Common myeloid progenitor, CD34-positive (primary cell): ENCODE measurements at regions not wholly inside any gene's neighbourhood (a gene's known extent, or its start where the extent isn't known, plus 50 kb on each side); places are given as distances from the start of the nearest gene placed in this dataset.

Experiments used
- CTCF ChIA-PET: fragments of 350-600 bp; sonication (Branson Sonifier 250); formaldehyde crosslinking; loops from one replicate; lab custom pipeline; 2021; ENCODE audit warnings: antibody characterized with exemption; lab: Charles Lee
- POLR2A ChIA-PET: fragments of 350-600 bp; sonication (Branson Sonifier 250); formaldehyde crosslinking; loops from one replicate; lab custom pipeline; 2021; ENCODE audit warnings: antibody characterized with exemption; lab: Charles Lee
- DNase-seq, 3 donors: peaks; one replicate each; pipeline versions ENCODE4 v3.0.0 to v3.0.0-alpha.2; 2013
- H3K27ac ChIP-seq, 2 experiments: 1 replicate in 1 of 2; 2 replicates in 1 of 2; pipeline ENCODE4 v1.7.0; 2013; ENCODE audit warnings: inconsistent platforms in 2 of 2, low read length in 2 of 2, mild to moderate bottlenecking in 2 of 2, low read depth in 1 of 2, moderate library complexity in 1 of 2; ENCODE audit not compliant: severe bottlenecking in 2 of 2, insufficient read depth in 1 of 2, poor library complexity in 1 of 2
- H3K27me3 ChIP-seq, 5 experiments: replicated peaks in 2 of 5; 1 replicate in 3 of 5; 2 replicates in 2 of 5; pipeline versions ENCODE4 v1.6.1 to v1.7.0; 2013; ENCODE audit warnings: low read length in 4 of 5, mild to moderate bottlenecking in 2 of 5, moderate library complexity in 2 of 5, inconsistent platforms in 1 of 5; ENCODE audit not compliant: insufficient read depth in 5 of 5, control insufficient read depth in 4 of 5
- H3K36me3 ChIP-seq, 4 experiments: 1 replicate in 2 of 4; 2 replicates in 2 of 4; pipeline versions ENCODE4 v1.6.1 to v1.7.0; 2013; ENCODE audit warnings: low read length in 3 of 4, control low read depth in 1 of 4, mild to moderate bottlenecking in 1 of 4; ENCODE audit not compliant: control insufficient read depth in 4 of 4, insufficient read depth in 4 of 4
- H3K4me1 ChIP-seq, 4 experiments: 1 replicate in 3 of 4; 2 replicates in 1 of 4; pipeline versions ENCODE4 v1.6.1 to v1.7.1; 2013; ENCODE audit warnings: low read length in 3 of 4, mild to moderate bottlenecking in 3 of 4, control low read depth in 1 of 4, inconsistent platforms in 1 of 4, moderate library complexity in 1 of 4; ENCODE audit not compliant: control insufficient read depth in 4 of 4, insufficient read depth in 4 of 4; ENCODE audit errors: control extremely low read depth in 1 of 4
- H3K4me3 ChIP-seq, 7 experiments: 1 replicate in 4 of 7; 2 replicates in 3 of 7; pipeline versions ENCODE4 v1.5.1 to v1.7.0; 2013; ENCODE audit warnings: mild to moderate bottlenecking in 7 of 7, low read length in 6 of 7, moderate library complexity in 6 of 7, inconsistent platforms in 2 of 7, low read depth in 2 of 7, control low read depth in 1 of 7; ENCODE audit not compliant: insufficient read depth in 4 of 7, control insufficient read depth in 1 of 7; ENCODE audit errors: extremely low read depth in 1 of 7
- H3K9me3 ChIP-seq, 5 experiments: 1 replicate in 4 of 5; 2 replicates in 1 of 5; pipeline versions ENCODE4 v1.6.1 to v1.7.1; 2013; ENCODE audit warnings: low read length in 4 of 5, mild to moderate bottlenecking in 2 of 5, inconsistent platforms in 1 of 5, low read depth in 1 of 5, moderate library complexity in 1 of 5; ENCODE audit not compliant: control insufficient read depth in 4 of 5, insufficient read depth in 2 of 5; ENCODE audit errors: control extremely low read depth in 1 of 5
- WGBS: methylation state at CpG from one replicate; pipeline ENCODE4 v1.1.5; 2013; ENCODE audit not compliant: insufficient coverage; 5-methylcytosine and 5-hydroxymethylcytosine counted together

DNA sequence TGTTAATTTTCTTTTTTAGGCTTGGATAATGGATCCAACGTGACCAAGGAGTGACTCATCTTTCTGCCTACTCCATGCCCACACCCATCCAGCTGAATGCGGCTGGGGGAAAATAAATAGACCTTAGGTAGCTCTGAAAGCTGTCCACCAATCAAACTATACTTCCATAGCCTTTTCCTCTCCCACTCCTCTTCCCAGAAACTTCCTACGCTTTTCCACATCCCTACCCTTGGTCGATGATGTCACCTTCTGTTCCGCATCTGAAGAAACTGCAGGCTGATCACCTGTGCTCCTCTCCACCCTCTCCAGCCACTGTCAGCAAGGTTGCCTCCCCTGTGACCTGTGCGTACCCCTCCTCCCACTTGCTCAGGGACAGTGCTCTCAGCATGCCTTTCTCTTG is 359.8 kb upstream of the KLF6 start:
- Histone ChIP-seq H3K4me1 (no peaks in the 10 kb centered on the region), H3K9me3 (peaks cover 0 to 17% (median 11%) of the 10 kb centered on the region in 5 experiments), H3K27me3 (no peaks in the 10 kb centered on the region), H3K27ac (no peak overlapping the region), H3K36me3 (no peaks in the 10 kb centered on the region), H3K4me3 (no peak overlapping the region)
- ChIA-PET POLR2A (no interaction called here), CTCF (no interaction called here)
- WGBS: 93% methylated on average over 3 of the region's 6 CpGs
- DNase-seq: no peak

DNA sequence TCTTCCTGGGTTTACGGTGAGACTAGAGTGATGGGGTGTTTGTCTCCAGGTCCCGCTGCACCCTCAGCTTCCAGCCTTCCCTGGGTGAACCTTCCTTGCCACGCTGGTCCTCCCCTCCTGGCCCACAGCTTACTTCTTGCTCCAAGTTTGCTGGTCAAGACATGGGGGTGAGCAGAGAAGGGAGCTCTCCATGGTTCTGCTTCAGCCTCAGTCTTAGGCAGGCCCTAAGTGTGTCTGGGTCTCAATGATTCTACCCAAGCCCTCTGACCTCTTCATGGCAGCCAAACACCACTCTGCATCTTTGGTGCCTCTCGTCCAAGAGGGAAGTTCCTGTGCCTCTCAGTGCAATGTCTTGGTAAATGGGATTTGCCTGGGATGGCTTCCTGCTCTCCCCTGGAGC is 356.5 kb upstream of the KLF6 start:
- no peak for DNase-seq
- ChIA-PET CTCF (interaction anchor here (0.7 to 1.5 kb wide), 3 partner anchors 10 to 159 kb away, joined by 3 to 4 read pairs (median 4); no protein-coding TSS in a partner anchor), POLR2A (no interaction called here)
- Histone ChIP-seq H3K27ac (no peak overlapping the region), H3K9me3 (peaks cover 0 to 20% (median 11%) of the 10 kb centered on the region in 5 experiments), H3K27me3 (no peaks in the 10 kb centered on the region), H3K36me3 (no peaks in the 10 kb centered on the region), H3K4me1 (no peaks in the 10 kb centered on the region), H3K4me3 (no peak overlapping the region)
- 95% methylated on average over 4 of the region's 4 CpGs for WGBS

DNA sequence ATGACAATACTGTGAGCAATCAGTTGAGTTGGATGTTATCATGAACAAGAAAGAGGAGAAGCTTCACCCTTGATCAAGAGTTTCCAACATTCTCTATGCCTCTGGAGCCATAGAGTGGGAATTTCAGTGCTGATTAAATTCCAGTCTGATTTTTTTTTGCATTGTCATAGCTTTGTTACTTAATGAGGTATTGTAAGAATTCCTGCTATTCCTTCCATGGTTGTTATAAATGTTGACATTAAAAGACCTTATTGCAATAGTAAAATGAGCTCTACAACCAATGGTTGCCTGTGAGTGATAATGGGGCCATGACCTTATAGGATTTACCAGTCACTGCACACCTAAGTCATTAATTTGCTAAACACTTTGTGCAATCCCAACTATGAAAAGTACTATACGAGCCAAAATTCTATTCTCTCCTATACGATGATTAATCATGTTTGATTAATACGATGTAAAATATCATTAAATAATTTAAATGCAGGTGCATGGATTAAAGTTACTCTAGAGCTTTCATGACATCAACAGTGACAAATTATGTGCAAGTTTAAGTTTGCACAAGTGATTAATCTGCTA is 353.2 kb upstream of the KLF6 start:
- Histone ChIP-seq H3K4me3 (no peak overlapping the region), H3K27ac (no peak overlapping the region), H3K36me3 (no peaks in the 10 kb centered on the region), H3K9me3 (peaks cover 0 to 20% (median 11%) of the 10 kb centered on the region in 5 experiments), H3K27me3 (peaks cover 0 to 5% (median 2%) of the 10 kb centered on the region in 5 experiments), H3K4me1 (peaks cover 0 to 9% (median 0%) of the 10 kb centered on the region in 4 experiments)
- DNase-seq: no peak
- no CpG with 5 or more reads among the region's 3 CpGs for WGBS
- ChIA-PET CTCF (no interaction called here), POLR2A (no interaction called here)

DNA sequence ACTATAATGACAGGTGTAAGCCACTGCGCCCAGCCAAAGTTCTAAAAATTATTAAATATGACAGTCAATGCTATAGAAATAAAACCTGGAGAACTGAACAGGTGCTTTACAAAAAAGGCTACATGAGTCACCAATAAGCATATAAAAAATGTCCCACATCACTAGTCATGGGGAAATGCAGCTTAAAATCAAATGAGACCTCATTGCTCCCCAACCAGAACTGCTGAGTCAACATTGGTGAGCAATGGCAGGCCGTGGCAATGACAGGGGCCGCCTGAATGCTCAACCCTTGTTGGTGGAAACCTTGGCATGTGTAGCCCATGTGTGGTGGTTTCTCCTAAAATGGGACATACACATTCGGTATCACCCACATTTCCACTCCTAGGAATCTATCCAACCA is 352.3 kb upstream of the KLF6 start:
- no CpG with 5 or more reads among the region's 4 CpGs for WGBS
- H3K36me3 ChIP-seq: no peaks in the 10 kb centered on the region
- CTCF ChIA-PET: no interaction called here
- H3K4me3 ChIP-seq: no peak overlapping the region
- peaks cover 0 to 20% (median 11%) of the 10 kb centered on the region in 5 experiments for H3K9me3 ChIP-seq
- peak in 1 of 3 donors; percentile 17 for DNase-seq
- POLR2A ChIA-PET: no interaction called here
- H3K4me1 ChIP-seq: peaks cover 0 to 14% (median 1%) of the 10 kb centered on the region in 4 experiments
- H3K27me3 ChIP-seq: peaks cover 0 to 5% (median 2%) of the 10 kb centered on the region in 5 experiments
- H3K27ac ChIP-seq: no peak overlapping the region

DNA sequence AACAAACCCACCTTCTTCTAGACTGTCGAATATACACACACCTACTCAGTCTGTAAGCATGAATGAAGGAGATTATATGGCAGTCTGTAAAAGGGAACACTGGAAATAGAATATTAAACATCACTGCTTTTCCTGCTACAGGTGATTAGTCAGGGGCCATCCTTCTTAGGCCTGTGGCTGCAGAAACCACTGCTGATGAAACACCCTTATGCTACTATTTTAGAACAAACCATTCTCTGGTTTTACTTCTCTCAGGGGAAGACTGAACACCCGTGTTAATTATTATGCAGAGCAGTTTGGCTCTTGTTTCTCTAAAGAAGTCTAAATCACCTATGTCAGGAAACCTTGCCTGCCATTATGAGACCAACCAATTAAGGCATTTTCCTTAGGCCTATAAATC is 351.1 kb upstream of the KLF6 start:
- WGBS: 60% methylated on average over 1 of the region's 2 CpGs
- no peak overlapping the region for H3K4me3 ChIP-seq

DNA sequence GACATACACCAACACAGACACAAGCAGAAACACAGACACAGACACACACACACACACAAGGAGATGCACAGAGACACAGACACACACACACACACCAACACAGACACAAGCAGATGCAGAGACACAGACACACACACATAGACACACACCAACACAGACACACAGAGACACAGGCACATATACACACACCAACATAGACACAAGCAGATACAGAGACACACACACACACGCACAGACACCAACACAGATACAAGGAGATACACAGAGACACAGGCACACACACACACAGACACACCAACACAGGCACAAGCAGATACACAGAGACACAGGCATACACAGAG is 347.2 kb upstream of the KLF6 start:
- no peak overlapping the region for H3K4me3 ChIP-seq
- POLR2A ChIA-PET: interaction anchor here (0.7 kb wide), 1 partner anchor 93 kb away, joined by 3 read pairs; no protein-coding TSS in a partner anchor
- H3K4me1 ChIP-seq: peaks cover 34 to 60% (median 43%) of the 10 kb centered on the region in 4 experiments
- H3K9me3 ChIP-seq: no peaks in the 10 kb centered on the region
- no peak overlapping the region for H3K27ac ChIP-seq
- H3K36me3 ChIP-seq: no peaks in the 10 kb centered on the region
- peak in 1 of 3 donors; percentile 8 for DNase-seq
- CTCF ChIA-PET: no interaction called here
- WGBS: no CpG with 5 or more reads among the region's 1 CpG
- peaks cover 0 to 5% (median 2%) of the 10 kb centered on the region in 5 experiments for H3K27me3 ChIP-seq

More for the DNA sequence above, 351.1 kb upstream of the KLF6 start:
- Histone ChIP-seq H3K9me3 (peaks cover 0 to 11% (median 2%) of the 10 kb centered on the region in 5 experiments), H3K36me3 (no peaks in the 10 kb centered on the region), H3K27ac (no peak overlapping the region), H3K4me1 (peaks cover 6 to 23% (median 11%) of the 10 kb centered on the region in 4 experiments), H3K27me3 (peaks cover 0 to 5% (median 2%) of the 10 kb centered on the region in 5 experiments)
- ChIA-PET CTCF (no interaction called here), POLR2A (no interaction called here)
- no peak for DNase-seq
